NCI-H2107 (cell line): ENCODE measurements at regions not wholly inside any gene's neighbourhood (a gene's known extent, or its start where the extent isn't known, plus 50 kb on each side); places are given as distances from the start of the nearest gene placed in this dataset.
"Not testable (repeated sequence)": the region's sequence is repeated elsewhere in the genome, so short reads cannot be mapped to it uniquely, and the experiment has no call there.

Source experiments
- DNase-seq: peaks from one replicate; lab custom pipeline; 2025; lab: John Stamatoyannopoulos, UW

DNA sequence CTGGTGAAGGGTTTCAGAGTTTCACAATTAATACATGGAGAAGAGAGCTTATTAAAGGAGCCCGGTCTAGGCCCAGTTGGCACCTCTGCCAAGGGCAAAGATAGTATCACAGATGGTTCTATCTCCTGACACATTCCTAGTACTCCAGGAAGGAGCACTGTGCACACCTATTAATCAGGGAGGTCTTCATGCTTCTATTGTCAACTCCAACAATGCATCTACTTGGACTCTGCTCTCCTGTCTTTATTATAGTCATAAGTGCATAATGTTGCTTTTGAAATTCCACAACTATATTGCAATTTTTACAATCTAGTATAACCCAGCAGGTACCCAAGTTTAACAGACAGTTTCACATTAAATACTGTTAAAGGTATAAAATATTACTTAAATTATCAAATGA is 174.5 kb upstream of the TSC22D1 start:
- DNase-seq, result no peak

DNA sequence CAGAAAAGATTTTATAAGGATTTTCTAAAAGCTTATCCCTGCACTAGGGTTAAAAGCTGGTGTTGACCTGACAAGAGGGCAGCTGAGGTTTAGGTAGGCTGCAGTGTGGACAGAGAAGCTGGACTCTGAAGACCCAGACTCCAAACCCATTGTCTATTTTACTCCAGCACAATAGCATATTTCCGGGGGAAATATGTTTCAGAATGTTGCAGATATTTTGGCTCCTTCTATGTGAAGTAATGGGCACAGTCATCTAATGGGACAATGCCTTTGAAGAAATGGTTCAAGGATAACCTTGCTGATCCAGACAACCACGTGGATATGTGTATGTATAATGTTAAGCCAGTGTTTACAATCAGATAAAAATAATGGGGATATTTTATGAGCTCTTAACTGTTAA is 173.8 kb upstream of the TSC22D1 start:
- DNase-seq, result no peak

DNA sequence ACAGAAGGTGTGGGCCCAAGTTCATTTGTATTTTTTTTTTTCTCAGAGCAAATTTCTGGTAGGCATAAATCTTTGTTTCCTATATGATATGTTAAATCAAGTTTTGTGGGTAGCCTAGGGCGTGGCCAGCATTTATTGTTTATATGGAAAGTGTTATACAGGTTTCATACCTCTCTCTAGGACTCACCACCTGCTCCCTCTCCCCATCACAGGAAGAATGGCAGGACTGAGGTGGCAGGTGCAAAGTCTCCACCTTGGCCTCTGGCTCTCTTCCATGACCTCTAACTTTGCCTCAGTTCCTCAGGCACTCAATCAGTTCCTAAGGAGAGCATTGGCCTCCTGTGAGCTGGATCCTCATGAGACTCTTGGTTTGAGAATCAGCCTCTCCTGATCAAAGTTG is 172.3 kb upstream of the TSC22D1 start:
- DNase-seq, result no peak

- no peak for DNase-seq
Observed at GRCh38 chr13:44747179-44747578, 171.0 kb upstream of the TSC22D1 start.

DNA sequence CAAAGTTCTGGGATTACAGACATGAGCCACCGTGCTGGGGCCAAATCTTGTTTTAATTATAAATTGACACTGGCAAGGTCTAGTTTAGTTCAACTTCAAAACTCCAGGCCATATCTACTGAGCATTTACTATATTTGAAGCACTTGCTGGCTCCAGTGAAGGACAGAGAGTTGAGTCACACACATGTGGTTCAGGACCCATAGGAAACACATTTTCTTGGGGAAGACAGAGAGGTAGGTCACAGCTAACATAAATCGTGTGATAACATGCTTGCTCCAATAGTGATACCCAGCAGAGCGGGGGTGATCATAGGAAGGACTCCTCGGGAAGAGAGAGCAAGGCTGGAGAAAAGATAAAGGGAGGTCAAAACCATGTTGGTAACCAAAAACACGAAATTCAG is 170.6 kb upstream of the TSC22D1 start:
- no peak for DNase-seq

GRCh38 chr13:44744880-44745633 is 168.9 kb upstream of the TSC22D1 start:
- DNase-seq, result no peak

DNA sequence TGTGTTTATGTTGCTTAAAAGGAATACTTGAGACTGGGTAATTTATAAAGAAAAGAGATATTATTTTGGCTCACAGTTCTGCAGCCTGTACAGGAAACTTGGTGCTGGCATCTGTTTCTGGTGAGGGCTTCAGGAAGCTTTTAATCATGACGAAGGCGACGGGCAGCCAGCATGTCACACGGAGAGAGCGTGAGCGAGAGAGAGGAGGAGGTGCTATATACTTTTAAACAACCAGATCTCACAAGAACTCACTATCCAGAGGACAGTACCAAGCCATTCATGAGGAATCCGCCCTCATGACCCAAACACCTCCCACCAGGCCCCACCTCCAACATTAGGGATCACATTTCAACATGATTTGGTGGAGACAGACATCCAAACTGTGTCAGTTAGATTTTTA is 163.4 kb upstream of the TSC22D1 start:
- DNase-seq, result no peak

DNA sequence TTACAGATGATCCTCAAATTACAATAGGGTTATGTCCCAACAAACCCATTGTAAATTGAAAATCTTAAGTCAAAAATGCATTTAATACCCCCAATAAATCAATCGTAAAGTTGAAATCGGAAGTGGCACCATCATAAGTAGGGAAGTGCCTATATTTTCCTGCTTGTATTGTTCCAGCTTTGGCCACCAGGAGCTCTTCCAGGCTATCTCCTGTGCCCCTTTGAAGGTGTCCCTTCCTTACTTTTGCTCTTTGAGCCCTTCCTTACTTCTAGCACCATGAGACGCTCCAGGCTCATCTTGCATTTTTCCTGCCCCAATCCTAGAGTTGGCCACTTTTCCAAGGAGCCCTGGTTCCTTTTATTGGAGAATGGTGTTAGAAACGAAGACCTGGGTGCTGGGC is 163.0 kb upstream of the TSC22D1 start:
- no peak for DNase-seq

DNA sequence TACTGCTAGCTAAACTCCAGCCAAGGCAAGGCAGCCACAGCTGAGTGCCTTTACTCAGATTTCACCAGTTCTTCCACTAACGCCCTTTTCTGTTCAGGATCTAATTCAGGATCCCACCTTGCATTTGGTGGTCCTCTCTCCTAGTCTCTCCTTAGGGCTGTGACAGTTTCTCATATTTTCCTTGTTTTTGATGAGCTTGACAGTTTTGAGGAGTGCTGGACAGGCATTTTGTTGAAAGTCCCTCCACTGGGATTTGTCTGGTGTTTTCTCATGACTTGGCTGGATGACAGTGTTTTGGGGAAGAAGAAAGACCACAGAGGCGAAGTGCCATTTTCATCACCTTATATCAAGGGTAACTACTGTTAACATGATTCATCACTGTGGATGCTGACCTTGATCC is 162.3 kb upstream of the TSC22D1 start:
- no peak for DNase-seq

- no peak for DNase-seq
Observed at GRCh38 chr13:44735806-44736205, 159.7 kb upstream of the TSC22D1 start.

- peak; percentile 24 for DNase-seq
Observed at GRCh38 chr13:44734201-44734707, 158.1 kb upstream of the TSC22D1 start.

GRCh38 chr13:44732503-44733098 is 156.5 kb upstream of the TSC22D1 start:
- no peak for DNase-seq

- DNase-seq, result no peak
Observed at GRCh38 chr13:44730851-44731250, 154.7 kb upstream of the TSC22D1 start.

- DNase-seq, result no peak
Observed at GRCh38 chr13:44730099-44730498, 154.0 kb upstream of the TSC22D1 start.

GRCh38 chr13:44727591-44727990 is 151.5 kb upstream of the TSC22D1 start:
- not testable (repeated sequence) for DNase-seq

GRCh38 chr13:44726778-44727177 is 150.6 kb upstream of the TSC22D1 start:
- DNase-seq, result no peak

- no peak for DNase-seq
Observed at GRCh38 chr13:44726214-44726613, 150.1 kb upstream of the TSC22D1 start.

- DNase-seq, result no peak
Observed at GRCh38 chr13:44719857-44720671, 143.9 kb upstream of the TSC22D1 start.

DNA sequence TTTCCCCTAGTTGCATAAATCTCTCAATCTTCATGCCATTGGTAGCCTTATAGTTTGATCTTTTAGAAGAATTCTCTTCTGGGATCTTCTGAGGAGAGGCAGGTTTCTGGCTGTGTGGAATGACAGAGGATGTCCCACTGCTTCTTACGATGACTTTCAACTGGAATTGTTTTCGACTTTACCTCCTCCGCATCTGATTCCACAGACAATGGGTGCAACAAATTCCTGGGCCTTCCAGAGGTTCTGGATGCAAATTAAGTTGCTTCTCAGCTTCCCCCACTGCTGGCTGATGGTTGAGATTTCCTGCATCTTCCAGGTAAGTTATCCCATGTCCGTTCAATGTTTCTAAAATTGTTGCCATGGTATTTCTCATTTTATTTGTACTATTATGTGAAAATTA is 142.3 kb upstream of the TSC22D1 start:
- no peak for DNase-seq

DNA sequence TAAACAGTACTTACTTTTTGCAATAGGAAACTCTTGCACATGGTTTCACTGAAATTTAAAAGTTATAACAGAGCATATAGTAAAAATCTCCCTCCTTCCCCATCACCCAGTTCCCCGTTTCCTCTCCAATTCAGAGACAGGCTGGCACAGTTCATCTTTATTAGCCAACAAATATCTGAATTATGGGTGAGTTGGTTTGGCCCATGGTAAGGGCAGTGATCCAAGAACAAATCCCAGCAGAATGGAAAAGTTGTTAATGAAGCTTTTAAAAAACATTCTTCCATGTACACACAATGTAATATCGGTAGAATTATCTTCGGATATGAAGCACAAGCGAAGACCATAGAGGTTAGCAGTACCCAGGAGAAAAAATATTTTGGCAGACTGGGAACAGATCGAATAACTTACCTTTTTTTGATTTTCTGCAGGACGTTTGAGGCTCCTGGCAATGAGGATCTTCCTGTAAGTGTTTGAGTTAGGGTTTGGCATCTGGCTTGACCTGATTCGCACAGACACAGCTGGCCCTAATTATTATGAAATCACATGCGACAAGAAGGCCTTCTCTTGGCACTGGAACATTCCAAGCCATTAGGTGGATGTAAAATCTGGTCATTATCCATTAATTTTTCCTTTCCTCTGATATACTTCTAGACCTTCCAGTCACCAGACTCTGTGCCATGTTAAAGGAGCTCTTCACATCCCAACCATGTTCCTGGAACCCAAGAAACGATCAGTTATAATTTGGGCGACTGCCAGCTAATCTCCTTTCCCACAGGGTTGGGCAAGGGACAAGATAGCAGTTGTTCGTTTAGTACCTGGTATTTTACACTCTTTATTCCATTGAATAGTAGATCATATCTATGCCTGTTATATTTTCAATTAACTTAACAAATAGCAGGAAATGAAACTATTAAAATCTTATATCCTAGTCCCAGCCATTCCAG is 139.4 kb upstream of the TSC22D1 start:
- DNase-seq, result no peak

DNA sequence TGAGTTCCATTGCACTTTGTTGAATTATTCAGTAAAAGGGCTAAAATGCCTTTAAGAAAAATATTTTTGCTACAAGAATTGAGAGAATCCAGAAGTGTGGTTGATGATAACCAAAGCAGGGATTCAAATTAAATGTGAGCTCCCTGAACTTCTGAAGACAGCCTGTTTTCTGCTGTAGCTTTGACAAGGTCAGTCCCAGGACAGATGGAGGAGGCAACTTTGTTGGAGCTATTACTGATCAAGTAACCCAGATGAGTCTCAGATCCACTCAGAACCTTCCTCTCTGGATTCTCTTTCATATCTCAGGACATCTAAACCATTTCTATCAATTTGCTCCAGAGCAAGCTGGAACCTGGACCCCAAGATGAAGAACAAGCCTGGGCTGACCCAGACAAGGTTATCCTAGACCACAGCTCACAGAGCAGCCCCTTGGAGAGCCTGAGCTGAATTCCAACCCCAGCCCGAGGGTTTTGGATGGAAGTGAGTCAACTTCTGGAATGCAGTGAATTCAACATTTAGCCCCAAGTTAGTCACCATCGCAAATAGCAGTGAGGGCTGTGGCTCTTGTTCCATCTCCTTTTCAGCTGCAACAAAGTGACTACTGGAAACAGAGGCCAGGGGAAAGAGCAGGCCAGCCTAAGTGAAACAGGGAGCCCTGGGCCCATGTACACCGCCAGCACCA is 137.8 kb upstream of the TSC22D1 start:
- no peak for DNase-seq
